Left colon (tissue), 2 donors: ENCODE measurements at regions not wholly inside any gene's neighbourhood (a gene's known extent, or its start where the extent isn't known, plus 50 kb on each side); places are given as distances from the start of the nearest gene placed in this dataset.

Source experiments
- ATAC-seq: fragments of 200-7000 bp; cut with Tn5 transposase; one replicate; pipeline ENCODE4 v1.9.1; 2020; ENCODE audit warnings: mild to moderate bottlenecking, moderate library complexity
- DNase-seq, 2 donors: peaks; one replicate each; pipeline ENCODE4 v3.0.0-alpha.2; 2020
- intact Hi-C, 2 donors: fragments of 100-400 bp; cut with DNase I in 1 of 2; cut with micrococcal nuclease in 1 of 2; formaldehyde crosslinking; loops; one replicate each; pipeline versions ENCODE4 v1.11.2 to v1.14.0; 2022; cut with DNase I, micrococcal nuclease
- donor health status: DM: no; HTN: no; CAD: no.
- donor health status: DM: yes; HTN: yes; CAD: no.

GRCh38 chr5:68734781-68735180 lies 359.0 kb upstream of the SLC30A5 start:
- no peak for DNase-seq
- intact Hi-C loops: no loop called here

GRCh38 chr5:68738236-68738635 lies 355.6 kb upstream of the SLC30A5 start:
- DNase-seq (no peak), ATAC-seq (no peak)
- intact Hi-C loops: no loop called here

More at GRCh38 chr5:68734781-68735180, 359.0 kb upstream of the SLC30A5 start:
- no peak for ATAC-seq

GRCh38 chr5:68738841-68739240 lies 355.0 kb upstream of the SLC30A5 start:
- intact Hi-C loops: no loop called here
- ATAC-seq (no peak), DNase-seq (no peak)

GRCh38 chr5:68739752-68740151 lies 354.1 kb upstream of the SLC30A5 start:
- ATAC-seq: no peak
- intact Hi-C loops: no loop called here

GRCh38 chr5:68740226-68740910 lies 353.4 kb upstream of the SLC30A5 start:
- intact Hi-C loops: no loop called here
- DNase-seq (no peak), ATAC-seq (no peak)

More at GRCh38 chr5:68739752-68740151, 354.1 kb upstream of the SLC30A5 start:
- DNase-seq: no peak

GRCh38 chr5:68744206-68744605 lies 349.6 kb upstream of the SLC30A5 start:
- DNase-seq (no peak), ATAC-seq (no peak)
- intact Hi-C loops: no loop called here

GRCh38 chr5:68745448-68745847 lies 348.4 kb upstream of the SLC30A5 start:
- intact Hi-C loops: no loop called here
- DNase-seq (no peak), ATAC-seq (no peak)

GRCh38 chr5:68746220-68746619 lies 347.6 kb upstream of the SLC30A5 start:
- DNase-seq (no peak), ATAC-seq (no peak)
- intact Hi-C loops: no loop called here

- intact Hi-C loops: no loop called here
These were observed 347.0 kb upstream of the SLC30A5 start for GRCh38 chr5:68746643-68747420.

GRCh38 chr5:68747521-68747920 lies 346.3 kb upstream of the SLC30A5 start:
- no peak for ATAC-seq
- intact Hi-C loops: no loop called here
- DNase-seq: no peak

More at GRCh38 chr5:68746643-68747420, 347.0 kb upstream of the SLC30A5 start:
- ATAC-seq (no peak), DNase-seq (no peak)

- ATAC-seq (no peak), DNase-seq (no peak)
- intact Hi-C loops: no loop called here
These were observed 345.7 kb upstream of the SLC30A5 start for GRCh38 chr5:68748101-68748500.

- no peak for DNase-seq
- ATAC-seq: no peak
These were observed 344.7 kb upstream of the SLC30A5 start for GRCh38 chr5:68749077-68749476.

GRCh38 chr5:68749631-68750030 lies 344.2 kb upstream of the SLC30A5 start:
- no peak for DNase-seq
- ATAC-seq: no peak
- intact Hi-C loops: no loop called here

More at GRCh38 chr5:68749077-68749476, 344.7 kb upstream of the SLC30A5 start:
- intact Hi-C loops: no loop called here

- intact Hi-C loops: no loop called here
- no peak for ATAC-seq
These were observed 342.2 kb upstream of the SLC30A5 start for GRCh38 chr5:68751661-68752060.

GRCh38 chr5:68754536-68754935 lies 339.3 kb upstream of the SLC30A5 start:
- ATAC-seq: no peak
- no peak for DNase-seq
- intact Hi-C loops: no loop called here

More at GRCh38 chr5:68751661-68752060, 342.2 kb upstream of the SLC30A5 start:
- DNase-seq: no peak

GRCh38 chr5:68755293-68755692 lies 338.5 kb upstream of the SLC30A5 start:
- intact Hi-C loops: no loop called here
- no peak for DNase-seq
- no peak for ATAC-seq

- intact Hi-C loops: no loop called here
- no peak for DNase-seq
- ATAC-seq: no peak
These were observed 336.8 kb upstream of the SLC30A5 start for GRCh38 chr5:68757006-68757405.

GRCh38 chr5:68757626-68758212 lies 336.1 kb upstream of the SLC30A5 start:
- peak; percentile 32 to 50 for DNase-seq
- intact Hi-C loops: no loop called here
- ATAC-seq: peak; percentile 100

GRCh38 chr5:68759593-68759992 lies 334.2 kb upstream of the SLC30A5 start:
- no peak for DNase-seq
- no peak for ATAC-seq
- intact Hi-C loops: no loop called here

- intact Hi-C loops: no loop called here
- no peak for DNase-seq
- ATAC-seq: no peak
These were observed 331.6 kb upstream of the SLC30A5 start for GRCh38 chr5:68762201-68762600.
